Amniotic stem cell (primary cell): ENCODE measurements at regions not wholly inside any gene's neighbourhood (a gene's known extent, or its start where the extent isn't known, plus 50 kb on each side); places are given as distances from the start of the nearest gene placed in this dataset.
A peak's percentile ranks its signal among the peaks of the same experiment; 100 is the strongest.
"Not testable (repeated sequence)": the region's sequence is repeated elsewhere in the genome, so short reads cannot be mapped to it uniquely, and the experiment has no call there.

Experiments used
- DNase-seq: peaks from one replicate; lab custom pipeline; 2025; lab: John Stamatoyannopoulos, UW

DNA sequence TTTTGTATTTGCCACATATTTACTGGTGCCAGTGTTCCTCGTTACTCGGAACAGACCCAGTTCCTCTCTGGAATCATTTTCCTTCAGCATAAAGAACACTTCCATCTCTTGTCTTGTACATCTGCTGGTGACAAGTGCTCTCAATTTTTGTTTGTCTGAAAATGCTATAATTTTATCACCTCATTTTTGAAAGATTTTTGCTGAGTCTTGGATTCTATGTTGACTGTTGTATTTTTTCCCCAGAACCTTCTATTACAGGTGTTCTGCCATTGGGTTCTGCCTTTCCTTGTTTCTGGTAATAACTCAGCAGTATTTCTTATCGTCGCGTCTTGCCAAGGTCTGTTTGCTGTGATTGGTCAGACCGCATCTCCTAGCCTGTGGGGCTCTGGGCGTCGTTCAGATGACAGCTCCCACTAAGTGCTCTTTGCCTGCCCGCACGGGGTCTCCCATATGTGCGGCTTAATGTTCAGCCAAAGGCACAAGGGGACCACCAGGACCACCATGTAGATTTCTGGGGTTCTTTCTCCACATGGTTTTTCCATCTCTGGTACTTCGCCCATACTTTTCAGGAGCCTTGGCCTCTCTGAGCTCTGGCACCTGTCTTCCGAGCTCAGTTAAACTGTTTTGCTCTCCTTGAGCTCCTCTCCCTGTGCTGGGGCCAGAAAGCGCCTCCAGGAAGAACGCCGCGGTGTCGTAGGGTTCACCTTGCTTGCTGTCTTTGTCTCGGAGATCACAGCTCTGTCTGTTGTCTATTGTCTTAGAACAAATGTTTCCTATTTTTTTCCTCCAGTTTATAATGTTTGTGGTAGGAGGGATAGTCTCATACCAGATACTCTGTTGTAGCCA, 80.0 kb downstream of the METRNL start:
- DNase-seq: no peak

DNA sequence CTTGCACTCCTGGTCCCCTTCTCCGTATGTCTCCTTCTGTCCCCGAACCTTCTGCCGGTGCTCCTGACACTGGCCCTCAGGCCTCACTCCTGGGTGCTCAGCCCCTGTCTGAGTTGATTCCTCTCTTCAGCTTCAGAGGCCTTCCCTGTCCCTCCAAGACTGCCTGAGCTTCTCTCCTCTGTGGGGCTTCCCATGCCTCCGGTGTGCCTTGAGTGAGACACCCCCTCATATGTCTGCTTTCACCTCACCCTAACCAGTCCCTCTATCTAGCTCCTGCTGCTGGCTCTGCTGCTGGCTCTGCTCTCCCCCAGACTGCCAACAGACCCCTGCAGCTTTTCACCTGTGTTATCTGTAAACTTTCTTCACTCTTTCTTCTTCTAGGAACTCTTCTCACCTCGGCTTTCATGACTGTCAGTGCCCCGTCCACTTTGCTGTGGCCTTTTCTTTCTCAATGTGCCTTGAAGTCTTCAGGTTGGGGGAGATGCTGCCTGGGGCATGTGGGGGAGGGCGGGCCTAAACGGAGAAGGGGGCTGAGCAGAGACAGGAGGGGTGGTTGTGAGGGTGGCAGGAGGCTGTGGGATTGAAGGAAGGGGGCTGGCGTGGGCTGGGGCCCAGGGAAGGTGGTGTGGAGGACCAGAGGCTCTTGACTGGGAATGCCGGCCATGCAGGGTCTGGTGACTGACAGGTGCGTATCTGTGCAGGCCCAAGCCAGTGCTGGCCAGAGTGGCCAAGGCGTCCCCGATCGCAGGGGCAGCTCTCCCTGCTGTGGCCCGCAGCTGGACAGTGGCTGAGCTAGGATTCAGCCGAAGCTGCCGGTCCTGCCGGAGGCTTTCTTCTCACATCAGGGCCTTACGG, 81.3 kb downstream of the METRNL start:
- no peak for DNase-seq

DNA sequence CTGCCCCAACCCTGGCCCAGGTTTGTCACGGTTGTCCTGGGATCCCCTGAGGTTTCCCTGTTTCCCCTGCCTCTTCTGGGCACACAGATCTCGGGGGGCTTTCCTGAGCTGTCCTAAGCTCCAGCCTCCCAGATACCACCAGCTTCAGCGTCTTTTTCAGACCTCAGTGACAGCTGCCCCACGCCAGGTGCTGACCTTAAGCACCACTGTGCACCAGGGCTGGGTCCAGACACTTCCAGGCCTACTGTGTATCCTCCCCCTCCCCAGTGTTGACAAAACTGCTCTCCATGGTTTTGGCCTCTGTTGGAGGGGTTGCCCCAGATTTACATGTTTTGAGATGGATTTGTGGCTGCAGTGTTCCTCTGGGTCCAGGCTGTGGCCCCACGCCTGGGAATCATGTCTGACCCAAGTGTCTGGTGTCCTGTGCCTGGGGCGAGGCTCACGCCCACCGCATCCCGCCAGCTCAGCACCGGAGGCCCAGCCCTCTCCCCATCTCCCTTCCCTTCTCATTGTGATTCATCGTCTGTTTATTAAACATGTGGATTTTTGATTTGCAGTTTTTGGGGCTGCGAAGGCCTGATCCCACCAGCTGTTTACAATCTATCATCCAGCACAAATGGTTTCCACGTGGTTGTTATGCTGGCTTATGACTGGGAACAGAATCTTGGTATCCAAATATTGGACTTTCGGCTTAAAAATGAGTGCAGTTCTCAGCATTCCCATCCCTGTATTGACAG, 82.1 kb downstream of the METRNL start:
- DNase-seq: peak; percentile 2

DNA sequence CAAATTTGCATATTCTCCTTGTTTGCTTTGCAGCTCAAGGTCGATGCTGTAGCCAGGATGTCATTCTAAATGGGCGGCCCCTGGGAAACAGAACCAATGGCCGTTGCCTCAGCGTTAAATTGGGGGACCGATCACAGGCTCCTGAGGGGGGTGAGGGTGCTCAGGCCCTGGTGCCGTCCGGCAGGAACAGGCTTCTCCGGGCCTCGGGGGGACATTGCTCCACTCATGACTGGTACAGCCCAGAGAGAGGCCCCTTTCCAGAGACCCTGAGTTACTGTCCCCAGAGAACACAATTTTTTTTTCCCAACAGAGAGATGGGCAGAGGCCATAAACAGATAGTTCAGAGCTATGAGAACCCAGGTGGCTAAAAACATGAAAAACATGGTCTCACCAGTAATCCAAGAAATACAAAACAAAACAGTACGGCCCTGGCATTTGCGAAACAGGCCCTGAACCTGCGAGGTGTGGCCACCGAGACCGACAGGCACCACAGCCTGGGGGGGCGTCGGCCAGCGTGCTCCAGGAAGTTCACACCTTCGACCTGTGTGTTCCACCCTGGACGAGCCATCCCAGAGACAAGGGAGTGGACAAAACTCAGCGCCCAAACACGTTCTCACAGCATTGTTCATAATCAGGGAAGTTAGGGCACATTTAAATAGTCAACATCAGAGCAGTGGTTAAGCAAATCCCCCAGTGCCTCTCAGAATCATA, 82.8 kb downstream of the METRNL start:
- no peak for DNase-seq

DNA sequence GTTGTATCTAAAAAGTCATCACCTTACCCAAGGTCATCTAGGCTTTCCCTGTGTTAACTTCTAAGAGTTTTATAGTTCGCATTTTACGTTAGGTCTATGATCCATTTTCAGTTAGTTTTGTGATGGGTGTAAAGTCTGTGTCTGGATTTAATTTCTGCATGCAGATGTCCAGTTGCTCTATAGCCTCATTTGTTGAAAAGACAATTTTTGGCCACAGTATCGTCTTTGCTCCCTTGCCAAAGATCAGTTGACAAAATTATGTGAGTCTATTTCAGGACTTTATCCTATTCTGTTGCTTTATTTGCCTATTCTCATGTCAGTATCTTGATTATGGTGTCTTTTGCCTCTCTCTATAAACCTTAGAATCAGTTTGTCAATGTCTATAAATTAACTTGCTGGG, 85.1 kb downstream of the METRNL start:
- DNase-seq: no peak

DNA sequence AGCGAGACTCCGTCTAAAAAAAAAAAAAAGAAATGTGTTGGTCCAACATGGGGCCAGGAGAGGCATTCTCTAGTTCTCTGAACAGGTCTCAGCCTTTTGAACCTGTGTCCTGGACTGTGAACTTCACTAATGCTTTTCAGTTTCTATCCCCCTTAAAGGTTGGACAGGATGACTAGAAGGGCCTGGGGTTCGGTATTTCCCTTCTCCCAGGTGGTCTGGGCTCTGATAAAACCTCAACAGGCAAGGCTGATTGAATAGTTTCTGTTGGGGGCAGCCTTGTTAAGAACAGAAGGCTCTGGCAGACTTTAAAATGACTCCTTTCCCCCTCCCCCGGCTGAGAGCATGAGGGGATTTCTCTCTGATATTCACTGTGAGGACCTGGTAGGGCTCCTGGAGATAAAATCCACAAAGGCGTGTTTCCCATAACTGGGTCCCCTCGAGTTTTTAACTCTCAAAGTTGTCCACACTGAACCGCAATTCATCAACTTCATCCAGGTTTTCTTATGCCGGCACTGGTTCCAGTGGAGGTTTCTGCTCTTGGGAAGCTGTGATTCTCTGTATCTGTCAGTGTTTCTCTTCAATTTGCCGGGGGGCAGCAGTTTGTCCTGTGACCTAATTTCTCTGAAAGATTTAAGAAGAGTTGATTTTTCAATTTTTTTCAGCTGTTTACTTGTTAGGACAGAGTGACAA, 91.3 kb downstream of the METRNL start:
- no peak for DNase-seq

DNA sequence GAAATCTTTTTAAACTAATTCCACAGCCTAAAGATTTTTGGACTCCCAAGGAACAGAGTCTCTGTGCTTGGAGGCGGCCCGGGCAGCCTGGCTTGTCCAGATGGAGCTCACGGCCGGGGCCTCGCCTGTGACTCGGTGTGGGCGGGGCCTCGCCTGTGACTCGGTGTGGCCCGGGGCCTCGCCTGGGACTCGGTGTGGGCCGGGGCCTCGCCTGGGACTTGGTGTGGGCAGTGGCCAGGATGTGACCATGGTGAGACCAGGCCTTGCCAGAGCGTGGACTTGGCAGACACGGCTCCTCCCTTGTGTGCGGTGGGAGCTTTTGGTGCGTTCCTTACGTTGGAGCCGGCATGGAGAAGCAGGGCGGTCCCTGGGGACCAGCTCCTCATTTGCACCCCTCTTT, 92.3 kb downstream of the METRNL start:
- DNase-seq: no peak

DNA sequence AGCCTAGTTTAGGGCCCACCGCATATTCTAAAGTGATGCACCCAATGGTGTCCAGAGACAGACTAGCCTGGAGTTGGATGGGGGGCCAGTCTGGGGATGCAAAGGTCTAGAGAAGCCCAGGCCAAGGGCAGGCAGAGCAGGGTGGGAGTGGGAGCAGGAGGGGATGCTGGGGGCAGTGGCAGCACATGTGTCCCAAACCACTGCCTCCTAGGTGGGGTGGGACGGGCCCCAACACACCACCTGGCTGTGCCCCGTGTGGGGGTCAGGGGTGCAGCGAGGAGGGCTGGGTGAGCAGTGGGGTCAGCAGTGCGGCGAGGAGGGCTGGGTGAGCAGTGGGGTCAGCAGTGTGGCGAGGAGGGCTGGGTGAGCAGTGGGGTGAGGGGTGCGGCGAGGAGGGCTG, 92.7 kb downstream of the METRNL start:
- DNase-seq: not testable (repeated sequence)

DNA sequence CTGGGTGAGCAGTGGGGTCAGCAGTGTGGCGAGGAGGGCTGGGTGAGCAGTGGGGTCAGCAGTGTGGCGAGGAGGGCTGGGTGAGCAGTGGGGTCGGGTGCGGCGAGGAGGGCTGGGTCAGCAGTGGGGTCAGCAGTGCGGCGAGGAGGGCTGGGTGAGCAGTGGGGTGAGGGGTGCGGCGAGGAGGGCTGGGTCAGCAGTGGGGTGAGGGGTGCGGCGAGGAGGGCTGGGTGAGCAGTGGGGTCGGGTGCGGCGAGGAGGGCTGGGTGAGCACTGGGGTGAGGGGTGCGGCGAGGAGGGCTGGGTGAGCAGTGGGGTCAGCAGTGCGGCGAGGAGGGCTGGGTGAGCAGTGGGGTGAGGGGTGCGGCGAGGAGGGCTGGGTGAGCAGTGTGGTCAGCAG, 93.2 kb downstream of the METRNL start:
- DNase-seq: not testable (repeated sequence)

DNA sequence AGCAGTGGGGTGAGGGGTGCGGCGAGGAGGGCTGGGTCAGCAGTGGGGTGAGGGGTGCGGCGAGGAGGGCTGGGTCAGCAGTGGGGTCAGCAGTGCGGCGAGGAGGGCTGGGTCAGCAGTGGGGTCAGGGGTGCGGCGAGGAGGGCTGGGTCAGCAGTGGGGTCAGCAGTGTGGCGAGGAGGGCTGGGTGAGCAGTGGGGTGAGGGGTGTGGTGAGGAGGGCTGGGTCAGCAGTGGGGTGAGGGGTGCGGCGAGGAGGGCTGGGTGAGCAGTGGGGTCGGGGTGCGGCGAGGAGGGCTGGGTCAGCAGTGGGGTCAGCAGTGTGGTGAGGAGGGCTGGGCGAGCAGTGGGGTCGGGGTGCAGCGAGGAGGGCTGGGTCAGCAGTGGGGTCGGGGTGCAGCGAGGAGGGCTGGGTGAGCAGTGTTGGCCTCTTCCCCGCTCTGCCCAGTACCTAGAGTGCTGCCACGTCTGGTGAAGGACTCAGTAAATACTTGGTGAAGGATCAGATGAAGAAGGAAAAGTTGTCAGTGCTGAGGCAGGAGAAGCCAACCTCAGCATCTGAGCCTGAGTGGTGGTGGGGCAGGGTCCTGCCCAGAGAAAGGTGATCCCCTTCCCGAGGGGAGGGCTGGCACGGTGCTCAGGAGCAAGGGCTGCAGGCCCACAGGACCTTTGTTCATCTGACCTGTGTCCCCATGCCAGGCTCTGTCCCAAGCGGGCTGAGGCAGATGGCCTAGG, 93.9 kb downstream of the METRNL start:
- DNase-seq: not testable (repeated sequence)

DNA sequence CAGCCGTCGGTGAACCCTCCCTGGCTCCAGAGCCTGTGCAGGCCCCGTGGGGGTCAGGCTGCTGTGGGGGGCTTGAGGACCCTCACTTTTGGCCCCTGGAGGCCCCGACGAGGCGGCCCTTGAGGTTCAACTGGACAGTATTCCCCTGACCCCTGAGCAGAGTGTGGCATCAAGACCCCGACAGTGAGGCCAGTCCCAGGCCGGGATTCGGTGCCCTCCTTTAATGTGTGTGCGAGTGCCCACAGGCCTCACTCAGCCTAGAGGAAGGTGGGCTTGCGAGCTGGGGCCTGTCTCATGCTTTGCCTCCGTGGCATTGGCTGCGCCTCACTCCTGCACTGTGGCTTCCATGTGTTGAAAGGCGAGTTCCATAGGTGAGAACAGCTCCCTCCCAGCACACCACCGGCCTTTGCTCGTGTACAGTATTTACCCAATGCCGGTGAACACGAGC, 94.5 kb downstream of the METRNL start:
- no peak for DNase-seq

DNA sequence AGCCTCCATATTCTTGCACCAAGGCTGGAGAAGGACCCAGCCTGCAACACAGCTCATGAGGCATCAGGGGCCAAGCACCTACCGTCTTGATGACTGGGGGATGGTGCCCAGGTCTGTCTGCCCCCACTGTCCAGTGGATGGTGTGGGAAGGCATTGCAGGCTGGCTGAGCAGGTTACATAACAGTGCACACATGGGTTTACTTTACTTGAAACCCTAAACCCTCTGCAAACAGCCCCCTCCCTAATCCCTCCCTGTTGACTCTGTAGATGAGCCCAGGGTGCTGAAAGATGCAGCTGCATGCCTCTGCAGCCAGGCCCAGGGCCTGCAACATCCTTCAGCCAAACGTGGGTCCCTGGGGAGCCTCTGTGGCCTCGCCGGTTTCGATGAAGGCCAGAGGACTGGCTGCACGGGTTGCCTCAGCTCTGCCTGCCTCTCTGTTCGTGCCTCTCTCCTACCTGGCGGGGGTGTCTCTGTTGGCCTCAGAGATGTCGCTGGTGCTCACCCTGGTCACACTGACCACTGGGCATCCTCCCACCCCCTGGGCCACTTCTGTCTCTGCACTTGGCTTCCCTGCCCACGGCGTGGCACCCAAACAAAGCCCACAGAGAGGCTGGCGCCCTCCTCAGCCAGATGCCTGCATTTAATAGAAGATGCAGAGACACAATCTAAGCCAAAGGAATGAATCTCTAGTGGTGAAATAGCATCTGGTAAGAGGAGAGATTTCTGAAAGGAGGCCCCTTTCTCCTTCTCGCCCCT, 95.1 kb downstream of the METRNL start:
- DNase-seq: no peak

DNA sequence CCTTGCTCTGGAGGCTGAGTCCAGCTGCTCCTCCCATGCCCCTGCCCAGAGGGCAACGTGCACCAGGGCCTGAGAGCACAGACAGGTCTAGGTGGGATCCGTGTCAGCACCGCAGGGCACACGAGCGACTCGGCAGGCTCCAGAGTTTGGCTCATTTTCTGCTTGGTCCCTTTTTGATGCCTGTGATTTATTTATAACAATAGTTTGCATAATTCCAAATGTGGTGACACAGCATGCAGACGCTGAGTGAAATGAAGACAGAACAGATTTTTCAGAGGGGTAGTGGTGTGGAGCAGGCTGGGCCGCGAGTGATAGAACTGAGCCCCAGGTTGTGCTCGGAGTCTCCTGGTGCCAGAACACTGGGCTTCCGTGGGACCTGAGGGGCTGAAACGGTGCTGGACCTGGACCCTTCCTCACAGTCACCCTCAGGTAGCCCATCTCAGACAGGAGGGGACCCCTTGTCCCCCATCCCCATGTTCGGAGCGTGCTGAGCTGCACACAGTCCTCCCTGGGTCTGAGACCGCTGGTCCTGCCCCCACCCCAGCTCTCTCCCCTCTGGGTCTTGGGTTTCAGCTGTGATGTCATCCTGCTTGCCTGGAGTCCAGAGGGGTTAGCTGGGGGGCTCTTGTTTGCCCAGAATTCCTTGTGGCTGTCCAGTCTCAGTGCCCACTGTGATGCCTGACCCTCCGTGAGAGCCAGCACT, 95.9 kb downstream of the METRNL start:
- DNase-seq: no peak

DNA sequence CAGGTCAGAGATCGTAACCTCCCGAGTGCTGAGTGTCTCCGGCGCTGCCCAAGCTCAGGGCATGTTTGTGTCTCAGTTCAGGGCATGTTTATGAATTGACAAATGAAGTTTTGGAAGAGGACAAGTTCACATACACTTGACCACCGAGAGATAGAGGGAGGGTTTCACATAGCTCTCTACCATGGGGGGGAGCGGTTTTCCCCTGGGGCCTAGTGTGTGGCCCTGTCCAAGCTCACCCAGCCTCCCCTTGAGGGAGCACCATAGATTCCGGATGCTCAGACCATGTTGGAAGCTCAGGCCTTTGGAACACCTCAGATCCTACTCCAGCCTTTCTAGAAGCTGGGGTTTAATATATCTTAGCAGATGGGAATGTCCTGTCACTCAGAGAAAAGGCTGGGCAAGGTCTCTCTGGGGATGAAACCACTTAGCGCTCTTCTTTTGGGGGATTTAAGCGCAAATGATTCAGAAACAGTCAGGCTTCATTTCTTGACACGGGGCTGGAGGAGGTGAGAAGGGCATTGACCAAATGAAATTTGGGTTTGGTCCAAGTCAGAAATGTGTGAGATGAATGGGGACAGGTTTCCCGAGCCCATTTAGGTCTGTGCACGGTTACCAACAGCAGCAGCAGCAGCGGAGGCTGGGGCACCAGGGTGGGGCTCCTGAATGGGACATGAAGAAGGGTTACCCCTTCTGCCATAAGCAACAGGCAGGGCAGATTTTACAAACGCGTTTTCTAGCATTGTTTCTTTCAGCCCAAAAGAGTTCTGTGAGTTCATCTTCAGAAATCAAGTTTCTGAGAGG, 96.6 kb downstream of the METRNL start:
- no peak for DNase-seq

DNA sequence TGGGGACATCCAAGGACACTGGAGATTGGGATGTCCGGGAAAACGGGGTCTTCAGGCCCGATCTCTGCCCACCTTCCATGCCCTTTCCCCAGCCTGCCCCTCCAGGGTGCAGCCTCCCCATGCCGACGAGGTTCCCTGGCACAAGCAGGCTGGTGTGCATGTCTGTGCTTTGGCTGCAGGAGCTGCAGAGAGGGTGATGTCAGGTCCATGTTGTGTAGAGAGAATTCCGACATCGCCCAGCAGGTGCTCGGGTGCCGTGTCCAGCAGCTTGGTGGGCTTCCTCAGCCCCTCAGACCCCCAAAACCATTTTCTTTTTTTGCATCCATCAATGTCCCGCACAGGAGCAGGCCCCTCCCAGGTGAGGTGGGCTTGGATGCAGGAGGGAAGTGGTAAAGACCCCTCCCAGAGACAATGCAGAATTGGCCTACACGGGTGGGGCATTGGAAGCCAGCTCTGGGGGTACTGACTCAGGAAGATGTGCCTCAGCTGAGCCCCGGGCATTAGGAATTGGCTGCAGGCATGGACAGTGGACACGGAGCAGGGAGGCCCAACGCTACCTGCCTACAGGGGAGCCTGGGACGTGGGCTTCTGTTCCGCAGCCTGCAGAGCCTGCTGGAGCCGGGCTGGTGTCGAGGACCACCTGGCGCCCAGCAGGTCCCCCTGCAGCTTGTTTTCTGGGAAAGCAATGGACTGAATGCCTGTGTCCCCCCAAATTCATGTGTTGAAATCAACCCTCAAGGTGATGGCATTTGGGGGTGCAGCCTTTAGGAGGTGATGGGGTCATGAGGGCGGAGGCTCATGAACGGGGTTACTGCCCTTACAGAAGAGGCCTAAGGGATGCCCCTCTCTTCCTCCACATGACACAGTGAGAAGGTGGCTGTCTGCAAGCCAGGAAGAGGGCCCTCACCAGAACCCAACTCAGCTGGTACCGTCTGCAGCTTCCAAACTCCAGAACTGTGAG, 97.5 kb downstream of the METRNL start:
- DNase-seq: no peak

DNA sequence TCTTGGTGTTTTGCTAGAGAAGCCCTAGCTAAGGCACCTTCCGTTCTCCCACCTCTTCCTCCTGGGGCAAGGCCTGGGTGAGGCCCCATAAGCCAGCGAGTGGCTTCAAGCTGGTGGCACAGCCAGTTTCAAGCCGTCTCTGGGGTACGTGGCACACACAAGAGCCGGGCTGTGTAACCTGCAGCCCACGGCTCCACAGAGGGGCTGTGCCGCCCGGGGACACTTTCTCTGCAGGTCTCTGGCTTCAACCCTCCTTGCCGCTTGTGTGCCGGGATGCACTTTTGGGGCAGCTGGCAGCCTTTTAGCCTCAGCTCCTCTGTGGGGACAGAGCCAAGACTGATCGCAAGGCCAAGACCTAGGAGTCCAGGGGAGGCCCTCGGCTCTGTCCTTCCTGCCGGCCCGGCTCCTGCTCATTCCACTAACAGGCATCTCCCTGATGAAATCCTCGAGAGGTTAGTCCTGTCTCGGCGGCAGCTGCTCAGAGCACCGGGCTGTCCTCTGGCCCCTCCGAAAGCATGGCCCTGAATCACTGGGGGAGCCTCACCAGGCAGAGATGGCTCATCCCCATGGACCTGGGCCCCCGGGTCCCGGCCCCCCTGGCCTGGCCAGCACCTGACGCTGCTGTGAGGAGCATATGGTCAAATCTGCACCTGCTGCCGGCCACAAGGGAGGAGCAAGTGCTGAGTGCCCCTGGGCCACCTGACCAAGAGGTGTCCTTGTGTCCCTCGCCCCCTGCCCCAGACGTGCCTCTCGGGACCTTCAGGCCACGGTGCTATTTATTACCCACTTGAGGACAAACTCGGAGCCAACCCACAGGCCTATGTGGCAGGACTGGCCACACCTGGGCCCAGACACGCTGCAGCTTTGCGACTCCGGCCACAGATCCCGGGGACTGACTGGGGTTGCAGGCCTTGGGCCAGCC, 98.5 kb downstream of the METRNL start:
- no peak for DNase-seq
